ENCODE measurements at regions not wholly inside any gene's neighbourhood (a gene's known extent, or its start where the extent isn't known, plus 50 kb on each side); places are given as distances from the start of the nearest gene placed in this dataset.
"Not testable (repeated sequence)": the region's sequence is repeated elsewhere in the genome, so short reads cannot be mapped to it uniquely, and the experiment has no call there.

DNA sequence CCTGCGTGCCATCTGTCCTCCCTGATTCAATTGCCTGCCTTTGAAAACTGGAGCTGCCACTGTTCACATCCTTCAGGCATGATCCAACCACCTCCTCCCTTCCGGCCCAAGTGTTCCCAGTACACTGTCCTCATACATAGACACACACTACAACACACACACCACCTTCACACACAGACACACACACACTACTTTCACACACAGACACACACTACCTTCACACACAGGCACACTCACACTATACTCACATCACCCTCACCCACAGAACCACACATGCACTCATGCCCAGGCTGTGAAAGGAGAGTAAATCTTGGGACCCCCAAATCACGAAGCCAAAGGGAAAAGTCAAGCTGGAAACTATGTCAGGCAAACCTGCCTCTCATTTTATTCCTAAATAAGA is 109.4 kb upstream of the MYLIP start:
- ChIA-PET CTCF (interaction anchor here (1.3 kb wide), 1 partner anchor 11 kb away, joined by 3 read pairs; no protein-coding TSS in a partner anchor), POLR2A (interaction anchor here (0.6 kb wide), 1 partner anchor 9 kb away, joined by 3 read pairs; no protein-coding TSS in a partner anchor)
- Histone ChIP-seq H3K9me3 (ENCODE audit: control insufficient read depth, insufficient read depth, low read depth, low read length) (no peaks in the 10 kb centered on the region), H3K4me1 (ENCODE audit: control insufficient read depth, insufficient read depth, low read length) (no peaks in the 10 kb centered on the region), H3K36me3 (ENCODE audit: control insufficient read depth in 2 of 2, insufficient read depth in 1 of 2, low read length in 2 of 2) (no peaks in the 10 kb centered on the region), H3K4me3 (ENCODE audit: low read depth, low read length) (no peak overlapping the region), H3K27ac (ENCODE audit: extremely low read depth, low read depth, low read length) (no peak overlapping the region)
- TF ChIP-seq GLIS2 (tag by site-specific recombination; IDR thresholded peaks at IDR 0.05) (no peak), ZNF768 (tag by site-specific recombination; IDR thresholded peaks at IDR 0.05) (no peak)
- TF ChIP-seq, protein P1, sequence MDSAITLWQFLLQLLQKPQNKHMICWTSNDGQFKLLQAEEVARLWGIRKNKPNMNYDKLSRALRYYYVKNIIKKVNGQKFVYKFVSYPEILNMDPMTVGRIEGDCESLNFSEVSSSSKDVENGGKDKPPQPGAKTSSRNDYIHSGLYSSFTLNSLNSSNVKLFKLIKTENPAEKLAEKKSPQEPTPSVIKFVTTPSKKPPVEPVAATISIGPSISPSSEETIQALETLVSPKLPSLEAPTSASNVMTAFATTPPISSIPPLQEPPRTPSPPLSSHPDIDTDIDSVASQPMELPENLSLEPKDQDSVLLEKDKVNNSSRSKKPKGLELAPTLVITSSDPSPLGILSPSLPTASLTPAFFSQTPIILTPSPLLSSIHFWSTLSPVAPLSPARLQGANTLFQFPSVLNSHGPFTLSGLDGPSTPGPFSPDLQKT (IDR thresholded peaks at IDR 0.05; ENCODE audit: borderline replicate concordance, low read depth, low read length): no peak

DNA sequence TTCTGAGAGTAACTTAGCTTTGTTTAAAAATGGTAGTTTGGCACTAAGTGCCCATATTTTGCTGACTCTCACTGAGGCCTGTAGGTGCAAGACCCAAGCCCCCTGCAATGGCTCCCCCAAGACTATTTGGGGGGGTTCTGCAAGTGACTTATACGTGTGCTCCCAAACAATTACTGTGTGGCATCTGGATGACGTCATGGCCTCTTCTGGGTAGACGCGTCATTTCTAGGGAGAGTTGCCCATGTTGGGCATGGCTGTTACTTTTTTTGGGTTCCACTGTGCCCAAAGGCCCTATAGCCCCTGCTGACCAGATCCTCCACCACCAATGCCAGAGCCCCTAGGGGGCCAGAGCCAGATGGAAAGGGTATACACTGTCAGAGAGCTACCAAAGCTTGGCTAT is 110.3 kb upstream of the MYLIP start:
- POLR2A ChIA-PET: no interaction called here
- TF ChIP-seq SCRT1 (tag by site-specific recombination; IDR thresholded peaks at IDR 0.05; ENCODE audit: borderline replicate concordance) (no peak), KLF16 (tag by site-specific recombination; IDR thresholded peaks at IDR 0.05) (no peak), ZNF184 (tag by site-specific recombination; IDR thresholded peaks at IDR 0.05) (no peak)
- TF ChIP-seq, protein P2, sequence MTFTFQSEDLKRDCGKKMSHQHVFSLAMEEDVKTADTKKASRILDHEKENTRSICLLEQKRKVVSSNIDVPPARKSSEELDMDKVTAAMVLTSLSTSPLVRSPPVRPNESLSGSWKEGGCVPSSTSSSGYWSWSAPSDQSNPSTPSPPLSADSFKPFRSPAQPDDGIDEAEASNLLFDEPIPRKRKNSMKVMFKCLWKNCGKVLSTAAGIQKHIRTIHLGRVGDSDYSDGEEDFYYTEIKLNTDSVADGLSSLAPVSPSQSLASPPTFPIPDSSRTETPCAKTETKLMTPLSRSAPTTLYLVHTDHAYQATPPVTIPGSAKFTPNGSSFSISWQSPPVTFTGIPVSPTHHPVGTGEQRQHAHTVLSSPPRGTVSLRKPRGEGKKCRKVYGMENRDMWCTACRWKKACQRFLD (tag by site-specific recombination; IDR thresholded peaks at IDR 0.05): no peak
- CTCF ChIA-PET: interaction anchor here (1.3 kb wide), 1 partner anchor 10 kb away, joined by 3 read pairs; no protein-coding TSS in a partner anchor

GRCh38 chr6:16014325-16014724 is 114.6 kb upstream of the MYLIP start:
- H3K27ac ChIP-seq (ENCODE audit: extremely low read depth, low read depth, low read length); H3K36me3 ChIP-seq (ENCODE audit: control insufficient read depth in 2 of 2, insufficient read depth in 1 of 2, low read length in 2 of 2); H3K9me3 ChIP-seq (ENCODE audit: control insufficient read depth, insufficient read depth, low read depth, low read length); CTCF ChIA-PET; POLR2A ChIA-PET; H3K4me1 ChIP-seq (ENCODE audit: control insufficient read depth, insufficient read depth, low read length); H3K4me3 ChIP-seq (ENCODE audit: low read depth, low read length): not testable (repeated sequence)

More for the DNA sequence above, 110.3 kb upstream of the MYLIP start:
- Histone ChIP-seq H3K4me1 (ENCODE audit: control insufficient read depth, insufficient read depth, low read length) (no peaks in the 10 kb centered on the region), H3K27ac (ENCODE audit: extremely low read depth, low read depth, low read length) (no peak overlapping the region), H3K9me3 (ENCODE audit: control insufficient read depth, insufficient read depth, low read depth, low read length) (no peaks in the 10 kb centered on the region), H3K4me3 (ENCODE audit: low read depth, low read length) (no peak overlapping the region), H3K36me3 (ENCODE audit: control insufficient read depth in 2 of 2, insufficient read depth in 1 of 2, low read length in 2 of 2) (no peaks in the 10 kb centered on the region)

DNA sequence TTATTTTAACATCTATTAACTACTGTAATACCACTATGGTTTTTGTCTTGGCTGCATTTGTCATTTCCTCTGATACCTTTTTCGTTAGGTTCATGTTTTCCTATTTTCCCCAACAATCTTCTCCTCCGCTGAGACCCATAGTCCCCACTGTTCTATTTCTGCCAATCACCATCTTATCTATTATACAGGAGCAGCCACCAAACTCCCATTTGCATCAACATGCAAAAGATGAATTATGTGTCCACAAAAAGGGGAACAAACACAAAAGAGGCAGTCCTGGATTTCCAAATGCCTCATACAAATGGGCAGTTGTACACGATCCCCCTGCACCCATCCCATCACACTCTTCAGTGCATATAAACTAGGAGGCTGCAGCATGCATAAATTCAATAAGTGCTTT is 121.7 kb upstream of the MYLIP start:
- no peaks in the 10 kb centered on the region for H3K36me3 ChIP-seq (ENCODE audit: control insufficient read depth in 2 of 2, insufficient read depth in 1 of 2, low read length in 2 of 2)
- ChIA-PET POLR2A (no interaction called here), CTCF (interaction anchor here (0.6 kb wide), 1 partner anchor 95 kb away, joined by 4 read pairs; no protein-coding TSS in a partner anchor)
- TF ChIP-seq ZNF350 (tag by site-specific recombination; IDR thresholded peaks at IDR 0.05) (no peak), ZNF138 (tag by site-specific recombination; IDR thresholded peaks at IDR 0.05; ENCODE audit: borderline replicate concordance) (no peak), ZNF488 (tag by site-specific recombination; IDR thresholded peaks at IDR 0.05) (no peak), ZFP3 (tag by site-specific recombination; IDR thresholded peaks at IDR 0.05; ENCODE audit: low read depth) (no peak), ZNF169 (tag by site-specific recombination; IDR thresholded peaks at IDR 0.05) (no peak), ZNF404 (tag by site-specific recombination; IDR thresholded peaks at IDR 0.05) (no peak), ZNF843 (tag by site-specific recombination; IDR thresholded peaks at IDR 0.05) (no peak), ZNF16 (tag by site-specific recombination; IDR thresholded peaks at IDR 0.05; ENCODE audit: low read depth) (no peak)
- TF ChIP-seq, protein P3, sequence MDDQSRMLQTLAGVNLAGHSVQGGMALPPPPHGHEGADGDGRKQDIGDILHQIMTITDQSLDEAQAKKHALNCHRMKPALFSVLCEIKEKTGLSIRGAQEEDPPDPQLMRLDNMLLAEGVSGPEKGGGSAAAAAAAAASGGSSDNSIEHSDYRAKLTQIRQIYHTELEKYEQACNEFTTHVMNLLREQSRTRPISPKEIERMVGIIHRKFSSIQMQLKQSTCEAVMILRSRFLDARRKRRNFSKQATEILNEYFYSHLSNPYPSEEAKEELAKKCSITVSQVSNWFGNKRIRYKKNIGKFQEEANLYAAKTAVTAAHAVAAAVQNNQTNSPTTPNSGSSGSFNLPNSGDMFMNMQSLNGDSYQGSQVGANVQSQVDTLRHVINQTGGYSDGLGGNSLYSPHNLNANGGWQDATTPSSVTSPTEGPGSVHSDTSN (CRISPR knock-in tag; IDR thresholded peaks at IDR 0.05): no peak
- TF ChIP-seq, protein P4, sequence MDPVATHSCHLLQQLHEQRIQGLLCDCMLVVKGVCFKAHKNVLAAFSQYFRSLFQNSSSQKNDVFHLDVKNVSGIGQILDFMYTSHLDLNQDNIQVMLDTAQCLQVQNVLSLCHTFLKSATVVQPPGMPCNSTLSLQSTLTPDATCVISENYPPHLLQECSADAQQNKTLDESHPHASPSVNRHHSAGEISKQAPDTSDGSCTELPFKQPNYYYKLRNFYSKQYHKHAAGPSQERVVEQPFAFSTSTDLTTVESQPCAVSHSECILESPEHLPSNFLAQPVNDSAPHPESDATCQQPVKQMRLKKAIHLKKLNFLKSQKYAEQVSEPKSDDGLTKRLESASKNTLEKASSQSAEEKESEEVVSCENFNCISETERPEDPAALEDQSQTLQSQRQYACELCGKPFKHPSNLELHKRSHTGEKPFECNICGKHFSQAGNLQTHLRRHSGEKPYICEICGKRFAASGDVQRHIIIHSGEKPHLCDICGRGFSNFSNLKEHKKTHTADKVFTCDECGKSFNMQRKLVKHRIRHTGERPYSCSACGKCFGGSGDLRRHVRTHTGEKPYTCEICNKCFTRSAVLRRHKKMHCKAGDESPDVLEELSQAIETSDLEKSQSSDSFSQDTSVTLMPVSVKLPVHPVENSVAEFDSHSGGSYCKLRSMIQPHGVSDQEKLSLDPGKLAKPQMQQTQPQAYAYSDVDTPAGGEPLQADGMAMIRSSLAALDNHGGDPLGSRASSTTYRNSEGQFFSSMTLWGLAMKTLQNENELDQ (tag by site-specific recombination; IDR thresholded peaks at IDR 0.05; ENCODE audit: low read depth): no peak
- TF ChIP-seq, protein P5, sequence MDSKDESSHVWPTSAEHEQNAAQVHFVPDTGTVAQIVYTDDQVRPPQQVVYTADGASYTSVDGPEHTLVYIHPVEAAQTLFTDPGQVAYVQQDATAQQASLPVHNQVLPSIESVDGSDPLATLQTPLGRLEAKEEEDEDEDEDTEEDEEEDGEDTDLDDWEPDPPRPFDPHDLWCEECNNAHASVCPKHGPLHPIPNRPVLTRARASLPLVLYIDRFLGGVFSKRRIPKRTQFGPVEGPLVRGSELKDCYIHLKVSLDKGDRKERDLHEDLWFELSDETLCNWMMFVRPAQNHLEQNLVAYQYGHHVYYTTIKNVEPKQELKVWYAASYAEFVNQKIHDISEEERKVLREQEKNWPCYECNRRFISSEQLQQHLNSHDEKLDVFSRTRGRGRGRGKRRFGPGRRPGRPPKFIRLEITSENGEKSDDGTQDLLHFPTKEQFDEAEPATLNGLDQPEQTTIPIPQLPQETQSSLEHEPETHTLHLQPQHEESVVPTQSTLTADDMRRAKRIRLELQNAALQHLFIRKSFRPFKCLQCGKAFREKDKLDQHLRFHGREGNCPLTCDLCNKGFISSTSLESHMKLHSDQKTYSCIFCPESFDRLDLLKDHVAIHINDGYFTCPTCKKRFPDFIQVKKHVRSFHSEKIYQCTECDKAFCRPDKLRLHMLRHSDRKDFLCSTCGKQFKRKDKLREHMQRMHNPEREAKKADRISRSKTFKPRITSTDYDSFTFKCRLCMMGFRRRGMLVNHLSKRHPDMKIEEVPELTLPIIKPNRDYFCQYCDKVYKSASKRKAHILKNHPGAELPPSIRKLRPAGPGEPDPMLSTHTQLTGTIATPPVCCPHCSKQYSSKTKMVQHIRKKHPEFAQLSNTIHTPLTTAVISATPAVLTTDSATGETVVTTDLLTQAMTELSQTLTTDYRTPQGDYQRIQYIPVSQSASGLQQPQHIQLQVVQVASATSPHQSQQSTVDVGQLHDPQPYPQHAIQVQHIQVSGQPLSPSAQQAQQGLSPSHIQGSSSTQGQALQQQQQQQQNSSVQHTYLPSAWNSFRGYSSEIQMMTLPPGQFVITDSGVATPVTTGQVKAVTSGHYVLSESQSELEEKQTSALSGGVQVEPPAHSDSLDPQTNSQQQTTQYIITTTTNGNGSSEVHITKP (tag by site-specific recombination; IDR thresholded peaks at IDR 0.05): no peak

More for the DNA sequence above, 121.7 kb upstream of the MYLIP start:
- Histone ChIP-seq H3K27ac (ENCODE audit: extremely low read depth, low read depth, low read length) (no peak overlapping the region), H3K4me1 (ENCODE audit: control insufficient read depth, insufficient read depth, low read length) (no peaks in the 10 kb centered on the region), H3K9me3 (ENCODE audit: control insufficient read depth, insufficient read depth, low read depth, low read length) (no peaks in the 10 kb centered on the region), H3K4me3 (ENCODE audit: low read depth, low read length) (no peak overlapping the region)
